ENCODE measurements at regions not wholly inside any gene's neighbourhood (a gene's known extent, or its start where the extent isn't known, plus 50 kb on each side); places are given as distances from the start of the nearest gene placed in this dataset.

DNA sequence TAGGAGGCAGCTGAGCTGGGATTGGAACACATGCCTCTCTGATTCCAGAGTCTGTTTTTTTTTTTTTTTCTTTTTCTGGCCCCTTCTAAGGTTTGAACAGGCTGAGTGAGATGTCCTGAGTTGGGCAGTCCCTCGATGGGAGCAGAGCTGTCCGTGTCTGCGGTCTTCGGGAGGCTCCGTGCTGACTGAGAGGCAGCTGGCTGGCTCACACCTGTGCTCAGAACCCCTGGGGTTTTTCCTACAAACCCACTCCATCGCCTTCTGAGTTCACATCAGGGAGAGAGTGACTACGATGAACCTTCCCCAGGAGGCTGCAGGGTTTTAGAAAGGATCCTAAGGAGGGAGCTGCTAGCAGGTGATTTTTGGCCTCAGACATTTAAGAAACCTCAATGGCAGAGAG, 92.5 kb downstream of the IRF8 start:
- BruUV-seq (replicated peaks), result no TSS peak
- ATAC-seq, result no peak
- no peak overlapping the region for H3K4me3 ChIP-seq (ENCODE audit: low read depth in 2 of 2, low read length in 2 of 2)
- in situ Hi-C loops (cut with HindIII; ENCODE audit: low pct_unique_long_range_greater_than_20kb, low sequenced_read_pairs) (no loop called here), intact Hi-C loops (cut with micrococcal nuclease; ENCODE audit: unreplicated experiment) (no loop called here)
- peaks cover 2% of the 10 kb centered on the region; the same call in 1 of the 2 replicates for H3K27me3 ChIP-seq (ENCODE audit: control insufficient read depth, insufficient read depth, low read length)
- CTCF ChIA-PET, result interaction anchor here (0.6 kb wide), 1 partner anchor 172 kb away, joined by 3 read pairs; no protein-coding TSS in a partner anchor
- POLR2A ChIA-PET, result no interaction called here
- TF ChIP-seq, protein P1, sequence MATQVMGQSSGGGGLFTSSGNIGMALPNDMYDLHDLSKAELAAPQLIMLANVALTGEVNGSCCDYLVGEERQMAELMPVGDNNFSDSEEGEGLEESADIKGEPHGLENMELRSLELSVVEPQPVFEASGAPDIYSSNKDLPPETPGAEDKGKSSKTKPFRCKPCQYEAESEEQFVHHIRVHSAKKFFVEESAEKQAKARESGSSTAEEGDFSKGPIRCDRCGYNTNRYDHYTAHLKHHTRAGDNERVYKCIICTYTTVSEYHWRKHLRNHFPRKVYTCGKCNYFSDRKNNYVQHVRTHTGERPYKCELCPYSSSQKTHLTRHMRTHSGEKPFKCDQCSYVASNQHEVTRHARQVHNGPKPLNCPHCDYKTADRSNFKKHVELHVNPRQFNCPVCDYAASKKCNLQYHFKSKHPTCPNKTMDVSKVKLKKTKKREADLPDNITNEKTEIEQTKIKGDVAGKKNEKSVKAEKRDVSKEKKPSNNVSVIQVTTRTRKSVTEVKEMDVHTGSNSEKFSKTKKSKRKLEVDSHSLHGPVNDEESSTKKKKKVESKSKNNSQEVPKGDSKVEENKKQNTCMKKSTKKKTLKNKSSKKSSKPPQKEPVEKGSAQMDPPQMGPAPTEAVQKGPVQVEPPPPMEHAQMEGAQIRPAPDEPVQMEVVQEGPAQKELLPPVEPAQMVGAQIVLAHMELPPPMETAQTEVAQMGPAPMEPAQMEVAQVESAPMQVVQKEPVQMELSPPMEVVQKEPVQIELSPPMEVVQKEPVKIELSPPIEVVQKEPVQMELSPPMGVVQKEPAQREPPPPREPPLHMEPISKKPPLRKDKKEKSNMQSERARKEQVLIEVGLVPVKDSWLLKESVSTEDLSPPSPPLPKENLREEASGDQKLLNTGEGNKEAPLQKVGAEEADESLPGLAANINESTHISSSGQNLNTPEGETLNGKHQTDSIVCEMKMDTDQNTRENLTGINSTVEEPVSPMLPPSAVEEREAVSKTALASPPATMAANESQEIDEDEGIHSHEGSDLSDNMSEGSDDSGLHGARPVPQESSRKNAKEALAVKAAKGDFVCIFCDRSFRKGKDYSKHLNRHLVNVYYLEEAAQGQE (IDR thresholded peaks at IDR 0.05; ENCODE audit: insufficient read depth in 1 of 2, low read depth in 2 of 2, low read length in 1 of 2), result no peak
- no peak for TF ChIP-seq TCF7L2 (IDR thresholded peaks at IDR 0.05; ENCODE audit: low read depth, low read length)
- no peak for DNase-seq (ENCODE audit: low read depth, low spot score)
- no peaks in the 10 kb centered on the region for H3K9me3 ChIP-seq (ENCODE audit: control insufficient read depth, insufficient read depth, low read depth, low read length)
- no peaks in the 10 kb centered on the region for H3K36me3 ChIP-seq (ENCODE audit: control insufficient read depth, insufficient read depth, low read length)
- H3K27ac ChIP-seq (ENCODE audit: low read length), result no peak overlapping the region
- no peaks in the 10 kb centered on the region for H3K4me1 ChIP-seq (ENCODE audit: control insufficient read depth, insufficient read depth, low read length)

DNA sequence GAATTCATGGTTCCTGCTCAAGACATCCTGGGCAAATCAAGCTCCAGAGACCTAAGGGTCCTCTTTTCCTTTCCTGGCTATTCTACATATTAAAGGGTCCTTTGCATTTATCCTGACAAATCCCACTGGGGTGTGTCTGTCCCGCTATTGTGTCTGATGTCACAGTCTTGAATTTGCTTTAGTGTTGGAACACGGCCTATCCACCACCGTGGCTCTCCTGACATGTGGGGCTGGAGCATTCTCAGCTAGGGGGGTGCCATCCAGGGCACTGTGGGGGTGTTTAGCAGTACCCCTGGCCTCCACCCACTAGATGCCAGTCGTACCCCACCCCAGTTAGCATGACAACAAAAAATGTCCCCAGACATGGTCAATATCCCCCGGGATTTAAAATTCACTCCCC, 92.9 kb downstream of the IRF8 start:
- H3K27me3 ChIP-seq (ENCODE audit: control insufficient read depth, insufficient read depth, low read length), result peaks cover 2% of the 10 kb centered on the region; the same call in 1 of the 2 replicates
- ATAC-seq (no peak), DNase-seq (ENCODE audit: low read depth, low spot score) (no peak)
- H3K27ac ChIP-seq (ENCODE audit: low read length), result no peak overlapping the region
- CTCF ChIA-PET, result interaction anchor here (0.6 kb wide), 1 partner anchor 172 kb away, joined by 3 read pairs; no protein-coding TSS in a partner anchor
- POLR2A ChIA-PET, result no interaction called here
- H3K4me1 ChIP-seq (ENCODE audit: control insufficient read depth, insufficient read depth, low read length), result no peaks in the 10 kb centered on the region
- H3K4me3 ChIP-seq (ENCODE audit: low read depth in 2 of 2, low read length in 2 of 2), result no peak overlapping the region
- no peaks in the 10 kb centered on the region for H3K9me3 ChIP-seq (ENCODE audit: control insufficient read depth, insufficient read depth, low read depth, low read length)
- in situ Hi-C loops (cut with HindIII; ENCODE audit: low pct_unique_long_range_greater_than_20kb, low sequenced_read_pairs), result no loop called here
- intact Hi-C loops (cut with micrococcal nuclease; ENCODE audit: unreplicated experiment), result no loop called here
- TF ChIP-seq, protein P1 (IDR thresholded peaks at IDR 0.05; ENCODE audit: insufficient read depth in 1 of 2, low read depth in 2 of 2, low read length in 1 of 2), result no peak
- TF ChIP-seq POLR2AphosphoS5 (IDR thresholded peaks at IDR 0.05; ENCODE audit: low read depth, low read length) (no peak), SIN3A (IDR thresholded peaks at IDR 0.05; ENCODE audit: borderline replicate concordance, insufficient read depth, low read depth, low read length) (no peak), TCF7L2 (IDR thresholded peaks at IDR 0.05; ENCODE audit: low read depth, low read length) (no peak)
- TF ChIP-seq, protein P2, sequence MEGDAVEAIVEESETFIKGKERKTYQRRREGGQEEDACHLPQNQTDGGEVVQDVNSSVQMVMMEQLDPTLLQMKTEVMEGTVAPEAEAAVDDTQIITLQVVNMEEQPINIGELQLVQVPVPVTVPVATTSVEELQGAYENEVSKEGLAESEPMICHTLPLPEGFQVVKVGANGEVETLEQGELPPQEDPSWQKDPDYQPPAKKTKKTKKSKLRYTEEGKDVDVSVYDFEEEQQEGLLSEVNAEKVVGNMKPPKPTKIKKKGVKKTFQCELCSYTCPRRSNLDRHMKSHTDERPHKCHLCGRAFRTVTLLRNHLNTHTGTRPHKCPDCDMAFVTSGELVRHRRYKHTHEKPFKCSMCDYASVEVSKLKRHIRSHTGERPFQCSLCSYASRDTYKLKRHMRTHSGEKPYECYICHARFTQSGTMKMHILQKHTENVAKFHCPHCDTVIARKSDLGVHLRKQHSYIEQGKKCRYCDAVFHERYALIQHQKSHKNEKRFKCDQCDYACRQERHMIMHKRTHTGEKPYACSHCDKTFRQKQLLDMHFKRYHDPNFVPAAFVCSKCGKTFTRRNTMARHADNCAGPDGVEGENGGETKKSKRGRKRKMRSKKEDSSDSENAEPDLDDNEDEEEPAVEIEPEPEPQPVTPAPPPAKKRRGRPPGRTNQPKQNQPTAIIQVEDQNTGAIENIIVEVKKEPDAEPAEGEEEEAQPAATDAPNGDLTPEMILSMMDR (IDR thresholded peaks at IDR 0.05), result no peak
- BruUV-seq (replicated peaks), result no TSS peak
- no peaks in the 10 kb centered on the region for H3K36me3 ChIP-seq (ENCODE audit: control insufficient read depth, insufficient read depth, low read length)

Data from Panc1 (cell line).